Omental fat pad (tissue), 3 donors: ENCODE measurements at regions not wholly inside any gene's neighbourhood (a gene's known extent, or its start where the extent isn't known, plus 50 kb on each side); places are given as distances from the start of the nearest gene placed in this dataset.

Experiments
- ATAC-seq: fragments of 150-250 bp; one replicate; pipeline ENCODE4 v1.9.1; 2016; ENCODE audit warnings: mild to moderate bottlenecking, moderate library complexity; ENCODE audit not compliant: low FRiP score
- DNase-seq: peaks from one replicate; pipeline ENCODE4 v3.0.0-alpha.2; 2019; ENCODE audit warnings: low spot score
- TF ChIP-seq, protein P1 (sequence below), 3 donors: fragments of 450-650 bp; IDR thresholded peaks; one replicate each; pipeline ENCODE4 v1.5.1; 2016 to 2017; ENCODE audit warnings: antibody characterized with exemption in 3 of 3, mild to moderate bottlenecking in 3 of 3, moderate library complexity in 2 of 3

DNA sequence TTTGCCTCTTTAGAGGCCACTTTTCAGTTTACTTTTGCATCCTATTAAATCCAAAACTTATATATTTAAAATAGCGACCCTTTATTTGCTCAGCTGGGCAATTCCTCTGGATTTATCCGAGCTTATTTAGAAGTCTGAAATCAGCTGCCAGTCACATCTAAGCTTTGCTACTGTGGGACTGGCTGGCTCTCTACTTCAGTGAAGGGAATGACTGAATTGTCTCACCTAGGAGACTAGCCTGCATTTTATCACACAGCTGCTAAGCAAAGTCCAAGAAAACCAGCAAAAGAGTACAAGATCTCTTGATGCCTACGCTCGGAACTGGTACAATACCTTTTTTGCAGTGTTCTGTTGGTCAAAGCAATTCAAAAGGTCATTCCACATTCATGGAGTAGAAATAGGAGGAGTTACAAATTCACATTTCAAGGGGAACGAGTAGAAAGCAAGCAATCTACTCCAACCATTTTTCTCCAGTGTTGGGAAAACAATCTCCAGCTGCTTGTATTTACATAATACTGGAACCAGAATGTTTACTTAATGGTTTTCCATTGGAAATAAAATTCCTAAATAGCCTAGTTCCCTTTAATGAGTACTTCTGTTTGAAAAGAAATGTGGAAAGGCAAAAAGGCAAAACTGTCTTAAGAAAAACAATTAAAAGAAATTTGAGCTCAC lies 160.2 kb downstream of the MAGEB5 start:
- ATAC-seq: no peak
- DNase-seq: no peak
- TF ChIP-seq, protein P1, sequence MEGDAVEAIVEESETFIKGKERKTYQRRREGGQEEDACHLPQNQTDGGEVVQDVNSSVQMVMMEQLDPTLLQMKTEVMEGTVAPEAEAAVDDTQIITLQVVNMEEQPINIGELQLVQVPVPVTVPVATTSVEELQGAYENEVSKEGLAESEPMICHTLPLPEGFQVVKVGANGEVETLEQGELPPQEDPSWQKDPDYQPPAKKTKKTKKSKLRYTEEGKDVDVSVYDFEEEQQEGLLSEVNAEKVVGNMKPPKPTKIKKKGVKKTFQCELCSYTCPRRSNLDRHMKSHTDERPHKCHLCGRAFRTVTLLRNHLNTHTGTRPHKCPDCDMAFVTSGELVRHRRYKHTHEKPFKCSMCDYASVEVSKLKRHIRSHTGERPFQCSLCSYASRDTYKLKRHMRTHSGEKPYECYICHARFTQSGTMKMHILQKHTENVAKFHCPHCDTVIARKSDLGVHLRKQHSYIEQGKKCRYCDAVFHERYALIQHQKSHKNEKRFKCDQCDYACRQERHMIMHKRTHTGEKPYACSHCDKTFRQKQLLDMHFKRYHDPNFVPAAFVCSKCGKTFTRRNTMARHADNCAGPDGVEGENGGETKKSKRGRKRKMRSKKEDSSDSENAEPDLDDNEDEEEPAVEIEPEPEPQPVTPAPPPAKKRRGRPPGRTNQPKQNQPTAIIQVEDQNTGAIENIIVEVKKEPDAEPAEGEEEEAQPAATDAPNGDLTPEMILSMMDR (IDR thresholded peaks at IDR 0.05): no peak

DNA sequence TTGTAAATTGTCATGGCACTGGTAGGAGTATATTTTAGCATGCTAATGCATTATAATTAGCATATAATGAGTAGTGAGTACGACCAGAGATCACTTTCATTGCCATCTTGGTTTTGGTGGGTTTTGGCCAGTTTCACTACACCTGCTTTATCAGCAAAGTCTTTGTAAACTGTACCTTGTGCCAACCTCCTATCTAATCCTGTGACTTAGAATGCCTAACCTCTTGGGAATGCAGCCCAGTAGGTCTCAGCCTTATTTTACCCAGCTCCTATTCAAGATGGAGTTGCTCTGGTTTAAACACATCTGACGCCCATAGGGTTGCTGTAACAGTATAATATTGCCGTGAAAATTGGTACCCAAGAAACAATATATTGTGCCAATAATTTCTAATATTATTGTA lies 159.4 kb downstream of the MAGEB5 start:
- no peak for DNase-seq
- ATAC-seq: no peak
- TF ChIP-seq, protein P1 (IDR thresholded peaks at IDR 0.05): no peak

DNA sequence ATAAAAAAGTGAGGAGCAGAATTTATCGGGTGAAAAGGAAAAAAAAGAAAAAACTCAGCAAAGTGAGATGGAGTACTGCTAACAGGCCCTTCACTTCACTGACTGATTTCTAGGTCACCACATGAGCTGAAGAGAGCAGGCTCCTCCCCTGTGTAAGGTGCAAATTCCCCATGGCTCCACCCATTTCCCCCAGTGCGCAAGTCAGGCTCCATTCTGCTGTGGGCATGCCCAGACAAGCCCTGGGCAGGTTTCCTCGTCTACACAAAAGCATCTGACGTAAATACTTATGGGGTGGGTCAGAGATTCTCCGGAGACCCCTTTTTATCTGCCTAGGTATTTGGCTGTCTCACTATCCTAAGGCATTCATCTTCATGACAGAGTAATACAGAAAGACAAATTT lies 157.9 kb downstream of the MAGEB5 start:
- no peak for DNase-seq
- no peak for ATAC-seq
- TF ChIP-seq, protein P1 (IDR thresholded peaks at IDR 0.05): no peak

DNA sequence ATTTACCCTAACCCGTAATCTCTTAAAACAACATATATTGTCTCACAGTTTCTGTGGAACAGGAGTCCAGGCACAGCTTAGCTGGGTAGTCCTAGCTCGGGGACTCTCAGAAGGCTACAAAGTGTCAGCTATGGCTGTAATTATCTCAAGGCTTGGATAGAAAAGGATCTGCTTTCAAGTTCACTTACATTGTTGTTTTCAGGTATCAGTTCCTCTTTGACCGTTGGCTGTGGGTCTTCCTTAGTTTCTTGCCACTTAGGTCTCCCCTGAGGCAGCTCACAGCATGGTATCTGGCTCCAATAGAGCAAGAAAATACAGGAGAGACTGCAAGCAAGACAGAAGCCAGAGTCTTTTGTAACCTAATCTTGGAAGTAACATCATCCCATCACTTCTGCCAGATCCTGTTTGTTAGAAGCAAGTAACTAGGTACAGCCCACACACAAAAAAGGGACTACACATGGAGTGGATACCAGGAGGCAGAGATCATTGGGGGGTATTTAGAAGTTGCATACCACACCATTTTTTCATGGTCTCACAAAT lies 137.0 kb downstream of the MAGEB5 start:
- DNase-seq (no peak), ATAC-seq (no peak)
- TF ChIP-seq, protein P1 (IDR thresholded peaks at IDR 0.05): no peak

DNA sequence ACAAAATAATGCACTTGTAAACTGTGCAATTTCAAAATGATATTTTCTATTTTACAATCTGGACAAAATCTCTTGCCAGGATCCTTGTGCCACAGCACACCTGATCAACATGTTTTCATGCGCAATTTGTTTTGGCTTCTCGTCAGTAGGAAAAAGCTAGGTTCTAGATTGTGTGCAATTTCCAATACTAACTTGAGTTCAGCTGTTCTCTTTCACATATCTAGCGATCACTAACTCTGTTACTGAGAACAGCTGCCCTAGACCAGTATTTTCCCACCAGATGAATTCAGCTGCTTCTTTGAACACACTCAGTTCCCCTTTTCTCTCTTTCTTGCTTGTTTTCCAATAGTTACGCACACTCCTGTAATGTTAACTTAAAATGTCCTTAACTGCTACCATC lies 131.2 kb downstream of the MAGEB5 start:
- DNase-seq (no peak), ATAC-seq (no peak)
- TF ChIP-seq, protein P1 (IDR thresholded peaks at IDR 0.05): no peak

DNA sequence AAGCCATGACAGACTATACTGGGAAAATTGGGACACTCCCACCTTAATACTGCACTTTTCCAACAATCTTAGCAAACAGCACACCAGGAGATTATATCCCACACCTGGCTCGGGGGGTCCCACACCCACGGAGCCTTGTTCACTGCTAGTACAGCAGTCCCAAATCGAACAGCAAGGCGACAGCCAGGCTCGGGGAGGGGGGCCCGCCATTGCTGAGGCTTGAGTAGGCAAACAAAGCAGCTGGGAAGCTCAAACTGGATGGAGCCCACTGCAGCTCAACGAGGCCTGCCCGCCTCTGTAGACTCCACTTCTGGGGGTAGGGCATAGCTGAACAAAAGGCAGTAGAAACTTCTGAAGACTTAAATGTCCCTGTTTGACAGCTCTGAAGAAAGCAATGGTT lies 118.3 kb downstream of the MAGEB5 start:
- no peak for ATAC-seq
- TF ChIP-seq, protein P1 (IDR thresholded peaks at IDR 0.05): no peak
- no peak for DNase-seq
